Dendritic cell treated with granulocyte-macrophage colony-stimulating factor and Interleukin-4, amounts not matched to agents 40 ng/mL and 50 ng/mL, for 4 days (primary cell): ENCODE measurements at regions not wholly inside any gene's neighbourhood (a gene's known extent, or its start where the extent isn't known, plus 50 kb on each side); places are given as distances from the start of the nearest gene placed in this dataset.
"Not testable (repeated sequence)": the region's sequence is repeated elsewhere in the genome, so short reads cannot be mapped to it uniquely, and the experiment has no call there.

ENCODE experiments used
- H3K27ac Mint-ChIP-seq: one replicate; pipeline ENCODE4 v1.8.0; 2022; ENCODE audit warnings: mild to moderate bottlenecking, mixed read lengths
- H3K27me3 Mint-ChIP-seq: one replicate; pipeline ENCODE4 v1.8.0; 2022; ENCODE audit warnings: mild to moderate bottlenecking, mixed read lengths
- H3K36me3 Mint-ChIP-seq: one replicate; pipeline ENCODE4 v1.8.0; 2022; ENCODE audit warnings: low read depth, mixed read lengths
- H3K4me1 Mint-ChIP-seq: one replicate; pipeline ENCODE4 v1.8.0; 2022; ENCODE audit warnings: low read depth, mixed read lengths
- H3K4me3 Mint-ChIP-seq: one replicate; pipeline ENCODE4 v1.8.0; 2022; ENCODE audit warnings: mild to moderate bottlenecking, moderate library complexity, mixed read lengths
- H3K9me3 Mint-ChIP-seq: one replicate; pipeline ENCODE4 v1.8.0; 2022; ENCODE audit warnings: mixed read lengths
- intact Hi-C: fragments of 100-400 bp; cut with micrococcal nuclease; formaldehyde crosslinking; loops from one replicate; pipeline ENCODE4 v1.15.0; 2022

DNA sequence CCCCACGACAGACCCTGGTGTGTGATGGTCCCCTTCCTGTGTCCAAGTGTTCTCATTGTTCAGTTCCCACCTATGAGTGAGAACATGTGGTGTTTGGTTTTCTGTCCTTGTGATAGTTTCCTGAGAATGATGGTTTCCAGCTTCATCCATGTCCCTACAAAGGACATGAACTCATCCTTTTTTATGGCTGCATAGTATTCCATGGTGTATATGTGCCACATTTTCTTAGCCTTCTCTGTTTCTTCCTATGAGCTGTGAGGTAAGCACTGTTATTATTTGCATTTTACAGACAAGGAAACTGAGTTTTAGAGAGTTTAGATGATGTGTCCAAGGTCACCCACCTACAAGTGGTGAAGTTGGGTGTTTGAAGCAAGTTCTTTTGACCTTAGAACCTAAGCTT is 51.1 kb upstream of the BNC1 start:
- H3K9me3 Mint-ChIP-seq, H3K27me3 Mint-ChIP-seq, H3K36me3 Mint-ChIP-seq, intact Hi-C loops, H3K4me3 Mint-ChIP-seq, H3K27ac Mint-ChIP-seq, H3K4me1 Mint-ChIP-seq: not testable (repeated sequence)

DNA sequence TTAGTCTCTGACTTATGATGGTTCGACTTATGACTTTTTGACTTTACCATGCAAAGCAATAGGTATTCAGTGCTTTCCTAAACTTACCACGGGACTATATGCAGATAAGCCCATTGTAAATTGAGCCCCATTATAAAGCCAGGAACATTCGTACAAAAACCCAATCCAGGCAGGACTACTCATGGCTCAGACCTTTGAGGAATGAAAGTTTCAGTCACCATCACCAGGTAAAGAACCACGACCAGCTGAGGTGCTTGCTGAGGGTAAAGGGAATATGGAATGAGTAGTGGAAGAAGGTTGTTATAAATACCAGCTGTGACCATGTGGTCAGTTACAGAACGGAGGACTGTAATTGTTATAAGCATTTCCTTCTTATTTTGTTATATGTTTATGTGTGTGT is 54.9 kb upstream of the BNC1 start:
- Mint-ChIP-seq H3K27me3 (peaks cover 7% of the 10 kb centered on the region), H3K27ac (no peak overlapping the region), H3K4me3 (no peak overlapping the region), H3K4me1 (no peaks in the 10 kb centered on the region), H3K36me3 (no peaks in the 10 kb centered on the region), H3K9me3 (no peaks in the 10 kb centered on the region)
- intact Hi-C loops, result no loop called here

DNA sequence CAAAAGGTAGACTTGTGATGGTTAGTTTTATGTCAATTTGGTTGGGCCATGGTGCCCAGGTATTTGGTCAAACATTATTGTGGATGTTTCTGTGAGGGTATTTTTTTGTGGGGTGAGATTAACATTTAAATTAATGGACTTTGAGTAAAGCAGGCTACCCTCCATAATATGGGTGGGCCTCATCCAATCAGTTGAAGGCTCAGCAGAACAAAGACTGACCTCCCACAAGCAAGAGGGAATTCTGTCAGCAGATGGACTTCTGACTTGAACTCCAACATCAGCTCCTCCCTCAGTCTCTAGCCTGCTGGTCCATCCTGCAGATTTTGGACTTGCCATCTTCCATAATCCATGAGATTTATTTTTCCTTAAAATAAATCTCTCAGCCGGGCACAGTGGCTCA is 55.6 kb upstream of the BNC1 start:
- Mint-ChIP-seq H3K4me3 (no peak overlapping the region), H3K27me3 (peaks cover 7% of the 10 kb centered on the region), H3K4me1 (no peaks in the 10 kb centered on the region), H3K36me3 (no peaks in the 10 kb centered on the region), H3K27ac (no peak overlapping the region), H3K9me3 (no peaks in the 10 kb centered on the region)
- intact Hi-C loops, result no loop called here

DNA sequence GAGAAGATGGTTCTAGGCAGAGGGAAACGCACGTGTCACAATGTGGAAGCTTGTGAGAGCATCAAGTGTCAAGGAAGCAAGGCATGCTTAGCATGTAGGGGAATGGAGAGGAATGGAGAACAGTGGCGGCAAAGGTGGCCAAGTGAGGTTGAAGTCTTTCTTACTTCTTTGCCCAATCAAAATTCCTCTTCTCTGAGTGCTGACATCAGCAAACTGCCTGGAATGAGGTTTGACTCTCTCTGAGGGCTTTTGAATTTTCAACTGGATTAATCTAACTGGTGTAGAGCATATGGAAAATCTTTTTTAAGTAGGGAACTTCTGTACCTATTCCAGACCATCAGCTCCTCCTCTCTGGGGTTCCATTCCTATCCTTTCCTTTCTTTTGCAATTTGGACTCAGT is 61.9 kb upstream of the BNC1 start:
- Mint-ChIP-seq H3K27ac (no peak overlapping the region), H3K4me3 (no peak overlapping the region), H3K9me3 (no peaks in the 10 kb centered on the region), H3K4me1 (no peaks in the 10 kb centered on the region), H3K27me3 (peaks cover 15% of the 10 kb centered on the region), H3K36me3 (no peaks in the 10 kb centered on the region)
- intact Hi-C loops, result no loop called here

DNA sequence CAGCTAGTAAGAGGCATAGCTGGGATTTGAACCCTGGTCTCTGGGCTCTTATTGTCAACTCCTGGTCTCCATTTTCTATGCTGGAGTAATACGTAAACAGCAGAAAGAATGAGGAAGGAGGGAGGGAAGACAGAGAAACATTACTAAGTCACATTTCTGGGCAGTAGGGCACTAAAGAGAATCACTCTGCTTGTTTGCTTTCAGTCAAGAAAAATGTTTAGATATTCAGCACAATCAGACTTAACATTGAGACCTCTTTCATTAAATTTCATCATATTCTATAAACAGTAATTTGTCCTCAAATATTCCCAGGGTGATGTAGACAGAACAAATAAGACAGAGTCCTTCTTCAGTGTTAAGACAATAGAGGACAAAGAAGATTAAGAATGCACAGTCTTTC is 67.7 kb upstream of the BNC1 start:
- H3K9me3 Mint-ChIP-seq, result no peaks in the 10 kb centered on the region
- H3K36me3 Mint-ChIP-seq, result no peaks in the 10 kb centered on the region
- no peak overlapping the region for H3K4me3 Mint-ChIP-seq
- H3K4me1 Mint-ChIP-seq, result no peaks in the 10 kb centered on the region
- H3K27ac Mint-ChIP-seq, result no peak overlapping the region
- peaks cover 5% of the 10 kb centered on the region for H3K27me3 Mint-ChIP-seq
- intact Hi-C loops, result no loop called here

DNA sequence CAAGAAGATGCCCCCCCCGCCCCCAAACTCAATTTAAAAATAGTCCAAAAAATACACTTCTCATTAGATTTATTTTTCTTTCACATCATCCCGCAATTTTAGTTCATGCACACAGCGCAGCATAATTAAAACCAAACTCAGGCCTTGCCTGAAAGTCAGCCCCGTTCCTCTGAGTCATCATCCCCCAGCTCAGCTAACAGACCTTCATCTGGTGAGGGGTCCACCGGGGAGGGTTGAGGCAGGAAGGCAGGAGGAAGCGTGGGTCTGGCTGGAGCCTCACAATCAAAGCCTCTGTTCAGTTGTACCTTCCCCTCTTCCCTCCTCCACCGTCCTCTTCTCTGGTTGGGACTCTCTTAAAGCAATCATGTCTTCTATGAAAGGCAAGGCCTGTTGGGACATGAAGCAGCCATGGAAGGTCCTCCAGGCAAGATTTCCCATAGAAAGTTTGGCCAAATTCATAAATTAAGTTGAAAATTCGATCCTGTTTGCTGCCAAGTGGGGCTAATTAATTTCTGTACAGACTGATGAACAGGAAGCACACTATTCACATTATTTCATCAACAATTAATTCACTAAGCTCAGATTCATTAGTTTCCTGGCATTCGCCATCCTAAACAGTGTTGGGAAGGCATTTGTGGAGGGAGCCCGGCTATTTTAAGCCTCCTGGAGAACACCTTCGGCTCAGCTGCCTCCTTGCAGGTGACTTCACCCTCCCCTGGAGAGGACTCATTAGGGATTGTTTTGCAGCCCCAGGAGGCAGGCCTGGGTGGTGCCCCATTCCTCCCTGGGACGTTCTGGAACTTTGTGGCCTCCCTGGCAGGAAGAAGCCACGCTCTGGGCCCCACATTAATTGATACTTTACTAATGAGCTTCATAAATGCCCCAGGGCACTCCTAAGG is 72.3 kb upstream of the BNC1 start:
- Mint-ChIP-seq H3K4me1 (no peaks in the 10 kb centered on the region), H3K27ac (no peak overlapping the region), H3K36me3 (no peaks in the 10 kb centered on the region), H3K27me3 (peaks cover 2% of the 10 kb centered on the region), H3K9me3 (no peaks in the 10 kb centered on the region), H3K4me3 (no peak overlapping the region)
- intact Hi-C loops, result no loop called here

DNA sequence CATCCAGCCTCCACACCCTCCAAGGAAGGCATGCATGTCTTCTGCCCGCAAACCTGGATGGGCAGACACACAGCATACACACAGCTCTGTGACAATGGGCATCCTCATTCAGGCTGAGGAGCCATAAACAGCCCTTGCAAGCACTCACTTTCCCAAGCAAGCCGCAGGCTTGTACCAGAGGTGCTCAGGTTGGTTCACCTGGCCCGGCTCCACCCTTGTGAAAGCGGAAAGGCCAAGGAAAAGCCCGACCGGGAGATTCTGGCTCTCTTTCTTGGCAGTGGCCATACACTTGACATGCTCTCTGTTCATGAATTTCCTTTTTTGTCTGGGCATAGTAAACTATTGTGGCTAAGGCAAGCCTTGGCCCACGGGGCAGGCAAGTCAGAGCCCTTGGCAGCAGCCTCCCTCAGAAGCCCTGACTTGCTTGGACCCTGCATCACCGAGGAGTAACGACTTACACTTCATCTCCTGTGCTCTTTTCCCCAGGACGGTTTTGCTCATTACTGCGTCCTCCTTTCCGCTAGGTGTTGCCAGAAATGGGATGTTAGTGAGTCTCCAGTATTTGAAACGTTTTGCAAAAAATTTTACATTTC is 74.6 kb upstream of the BNC1 start:
- no peaks in the 10 kb centered on the region for H3K9me3 Mint-ChIP-seq
- H3K4me3 Mint-ChIP-seq, result no peak overlapping the region
- no peaks in the 10 kb centered on the region for H3K4me1 Mint-ChIP-seq
- H3K27ac Mint-ChIP-seq, result no peak overlapping the region
- intact Hi-C loops, result no loop called here
- H3K27me3 Mint-ChIP-seq, result peaks cover 10% of the 10 kb centered on the region
- no peaks in the 10 kb centered on the region for H3K36me3 Mint-ChIP-seq

DNA sequence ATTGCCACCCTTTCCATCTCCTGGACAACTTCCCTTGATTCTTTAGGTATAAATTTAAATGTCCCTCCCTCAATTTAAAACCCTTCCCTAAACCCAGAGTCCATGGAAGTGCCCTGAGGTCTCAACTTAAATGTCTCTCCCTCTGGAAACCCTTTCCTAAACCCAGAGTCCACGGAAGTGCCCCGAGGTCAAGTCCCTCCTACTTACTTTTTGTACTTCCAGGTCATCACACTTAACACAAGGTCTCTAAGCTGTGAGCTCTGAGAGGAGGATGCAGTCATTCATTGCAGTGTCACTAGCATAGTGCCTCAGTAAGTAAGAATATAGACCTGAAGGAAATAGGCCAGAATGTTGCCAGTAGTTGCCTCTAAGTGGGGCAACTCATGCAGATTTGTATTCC is 78.2 kb upstream of the BNC1 start:
- Mint-ChIP-seq H3K4me1 (peaks cover 14% of the 10 kb centered on the region), H3K27ac (no peak overlapping the region), H3K4me3 (no peak overlapping the region), H3K36me3 (no peaks in the 10 kb centered on the region), H3K9me3 (no peaks in the 10 kb centered on the region), H3K27me3 (peaks cover 32% of the 10 kb centered on the region)
- intact Hi-C loops, result no loop called here

DNA sequence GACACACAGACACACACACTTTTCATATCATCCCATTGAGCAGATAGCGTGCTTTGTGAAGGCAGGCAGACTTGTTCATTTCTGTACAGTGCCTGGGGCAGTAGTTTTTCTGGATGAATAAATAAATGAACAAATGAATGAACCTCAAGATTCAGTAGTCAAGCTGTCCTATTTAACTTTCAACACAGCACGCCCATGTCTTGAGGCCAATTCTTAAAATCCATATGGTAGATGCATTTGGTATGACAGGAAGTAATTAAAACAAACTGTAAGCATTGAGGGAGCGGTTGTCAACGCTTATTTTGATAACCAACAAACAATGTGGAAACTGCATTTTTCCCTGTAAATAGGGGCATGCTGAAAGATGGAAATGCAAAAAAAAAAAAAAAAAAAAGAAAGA is 80.0 kb upstream of the BNC1 start:
- Mint-ChIP-seq H3K27me3 (peaks cover 38% of the 10 kb centered on the region), H3K27ac (no peak overlapping the region), H3K36me3 (no peaks in the 10 kb centered on the region), H3K4me3 (no peak overlapping the region), H3K4me1 (peaks cover 14% of the 10 kb centered on the region), H3K9me3 (no peaks in the 10 kb centered on the region)
- intact Hi-C loops, result no loop called here

DNA sequence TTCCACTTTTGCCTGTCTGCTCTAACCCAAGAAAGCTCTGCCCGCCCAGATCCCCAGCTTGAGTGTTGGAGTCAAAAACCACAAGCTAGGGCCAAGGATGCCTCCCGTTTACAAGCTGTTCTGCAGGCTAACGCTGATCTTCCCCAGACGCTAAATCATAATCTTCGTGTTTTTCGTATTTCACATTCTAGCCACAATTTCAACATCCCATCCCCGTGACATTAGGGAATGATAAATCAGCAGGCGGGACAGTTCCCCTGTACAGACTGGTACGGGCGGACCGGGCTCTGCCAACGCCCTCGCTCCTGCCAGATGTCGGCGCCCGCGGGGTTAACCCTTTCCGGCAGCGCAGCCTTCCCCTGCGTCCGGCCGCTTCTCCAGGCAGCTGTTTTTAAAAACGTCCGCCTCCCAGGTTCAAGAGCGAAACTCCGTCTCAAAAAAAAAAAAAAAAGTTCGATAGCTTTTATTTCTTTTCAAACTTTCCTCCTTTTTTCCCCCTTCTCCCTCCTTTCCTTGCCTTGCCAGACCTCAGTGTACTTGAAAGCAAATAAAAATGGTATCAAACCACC is 81.0 kb upstream of the BNC1 start:
- peaks cover 38% of the 10 kb centered on the region for H3K27me3 Mint-ChIP-seq
- no peaks in the 10 kb centered on the region for H3K9me3 Mint-ChIP-seq
- peak overlapping the region; percentile 18 for H3K4me3 Mint-ChIP-seq
- no peaks in the 10 kb centered on the region for H3K36me3 Mint-ChIP-seq
- peaks cover 14% of the 10 kb centered on the region for H3K4me1 Mint-ChIP-seq
- intact Hi-C loops, result no loop called here
- no peak overlapping the region for H3K27ac Mint-ChIP-seq

DNA sequence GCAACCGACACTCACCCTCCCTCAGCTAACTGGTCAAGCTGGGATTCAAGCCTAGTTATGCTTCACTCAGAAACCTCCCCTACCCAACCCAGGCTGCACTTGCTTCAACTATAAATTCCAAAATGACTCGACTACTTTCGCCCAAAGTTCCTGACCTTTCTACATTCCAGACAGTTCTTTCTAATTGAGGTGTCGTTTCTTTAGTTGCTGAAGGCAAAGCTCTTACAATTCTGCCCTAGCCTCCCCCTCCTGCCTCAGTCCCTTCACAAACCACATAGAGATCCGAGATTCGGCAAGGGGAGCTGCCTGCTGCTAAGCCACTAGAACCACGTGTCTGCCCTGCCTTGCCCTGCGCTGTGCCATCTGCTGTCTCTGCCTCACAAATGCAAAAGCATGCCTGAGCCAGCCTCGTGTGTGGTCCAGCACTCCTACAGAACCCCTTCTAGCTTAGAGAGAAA is 74.7 kb upstream of the SH3GL3 start:
- Mint-ChIP-seq H3K36me3 (no peaks in the 10 kb centered on the region), H3K4me1 (no peaks in the 10 kb centered on the region), H3K27ac (no peak overlapping the region), H3K4me3 (no peak overlapping the region), H3K27me3 (peaks cover 42% of the 10 kb centered on the region), H3K9me3 (no peaks in the 10 kb centered on the region)
- intact Hi-C loops, result no loop called here

DNA sequence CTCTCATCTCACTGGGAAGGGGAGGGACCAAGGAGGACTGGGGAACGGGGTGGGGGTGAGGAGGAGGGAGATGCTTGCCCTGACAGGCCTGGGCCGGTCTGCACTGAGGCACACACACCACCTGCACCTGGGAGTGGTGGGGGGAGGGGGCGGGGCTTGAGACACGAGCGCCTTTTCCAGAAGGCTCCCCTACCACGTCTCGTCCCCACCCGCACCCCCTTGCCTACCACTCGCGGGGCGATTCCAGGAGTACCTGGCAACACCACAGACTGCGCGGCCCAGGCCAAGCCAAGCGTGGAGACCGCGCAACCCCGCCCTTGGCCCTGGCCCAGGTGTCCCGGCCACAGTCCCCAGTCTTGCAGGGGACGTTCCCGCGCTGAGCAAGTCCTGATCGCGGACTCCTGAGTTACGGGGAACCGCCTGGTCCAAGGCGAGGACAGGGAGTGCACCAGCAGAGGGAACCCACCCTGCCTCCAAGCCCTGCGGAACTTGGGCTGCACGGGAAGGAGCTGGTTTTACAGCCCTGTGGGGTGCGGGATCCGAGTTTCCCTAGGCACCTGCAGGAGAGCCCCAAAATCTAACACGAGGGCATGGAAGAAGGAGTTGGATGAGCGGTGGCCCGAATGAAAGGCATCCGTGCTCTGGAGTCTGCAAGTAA is 68.1 kb upstream of the SH3GL3 start:
- Mint-ChIP-seq H3K9me3 (no peaks in the 10 kb centered on the region), H3K4me1 (peaks cover 6% of the 10 kb centered on the region), H3K27ac (no peak overlapping the region), H3K4me3 (no peak overlapping the region), H3K36me3 (no peaks in the 10 kb centered on the region), H3K27me3 (peaks cover 51% of the 10 kb centered on the region)
- intact Hi-C loops, result no loop called here

DNA sequence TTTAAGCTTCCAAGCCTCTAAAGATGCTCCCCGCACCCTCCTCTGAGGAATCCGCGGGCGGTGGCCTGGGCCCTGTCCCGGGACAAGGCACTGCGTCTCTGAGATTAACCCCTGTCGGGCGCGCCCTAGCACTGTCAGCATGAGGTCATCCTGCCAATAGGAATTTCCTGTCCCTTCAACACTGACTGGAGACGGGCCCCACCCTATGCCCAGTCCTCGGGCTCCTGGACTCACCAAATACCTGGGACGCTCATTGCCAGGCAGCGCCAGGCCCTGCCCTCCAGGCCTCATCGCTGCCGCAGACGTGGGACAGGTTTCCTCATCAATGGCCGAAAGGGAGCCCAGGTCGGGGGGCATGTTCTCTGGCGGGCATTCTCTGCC is 67.6 kb upstream of the SH3GL3 start:
- Mint-ChIP-seq H3K27me3 (peaks cover 46% of the 10 kb centered on the region), H3K36me3 (no peaks in the 10 kb centered on the region), H3K4me1 (peaks cover 6% of the 10 kb centered on the region), H3K27ac (no peak overlapping the region), H3K9me3 (no peaks in the 10 kb centered on the region), H3K4me3 (no peak overlapping the region)
- intact Hi-C loops, result no loop called here

DNA sequence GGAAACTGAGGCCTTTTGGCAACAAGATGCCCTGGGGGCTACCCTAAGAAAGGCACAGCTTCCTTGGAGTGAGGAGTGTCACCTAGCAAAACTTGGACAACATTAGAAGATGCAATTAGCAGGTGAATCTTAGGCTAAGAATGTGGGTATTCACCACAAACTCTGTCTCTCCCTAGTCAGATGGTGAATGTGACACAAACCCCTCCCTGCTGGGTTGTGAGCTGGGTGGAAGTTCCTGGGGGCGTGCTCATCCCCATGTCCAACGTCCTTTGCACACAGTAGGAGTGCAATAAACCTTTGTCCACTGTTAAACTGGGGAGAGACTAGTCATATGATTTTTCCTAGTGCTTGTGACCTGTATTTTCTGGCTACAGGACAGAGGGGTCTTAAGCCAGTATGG is 67.1 kb upstream of the SH3GL3 start:
- Mint-ChIP-seq H3K27me3 (peaks cover 46% of the 10 kb centered on the region), H3K9me3 (no peaks in the 10 kb centered on the region), H3K27ac (no peak overlapping the region), H3K36me3 (no peaks in the 10 kb centered on the region), H3K4me1 (peaks cover 6% of the 10 kb centered on the region), H3K4me3 (no peak overlapping the region)
- intact Hi-C loops, result no loop called here
